Activated CD4-positive, alpha-beta T cell treated with anti-CD3 and anti-CD28 coated beads for 4 hours (primary cell): ENCODE measurements at regions not wholly inside any gene's neighbourhood (a gene's known extent, or its start where the extent isn't known, plus 50 kb on each side); places are given as distances from the start of the nearest gene placed in this dataset.
"Not testable (repeated sequence)": the region's sequence is repeated elsewhere in the genome, so short reads cannot be mapped to it uniquely, and the experiment has no call there.

Source experiments
- DNase-seq, 2 donors: peaks; one replicate each; pipeline ENCODE4 v3.0.0-alpha.2; 2020

- DNase-seq = no peak
Observed at GRCh38 chr15:93940226-93940625, 291.1 kb upstream of the MCTP2 start.

- DNase-seq = no peak
Observed at GRCh38 chr15:93932164-93932776, 299.1 kb upstream of the MCTP2 start.

DNA sequence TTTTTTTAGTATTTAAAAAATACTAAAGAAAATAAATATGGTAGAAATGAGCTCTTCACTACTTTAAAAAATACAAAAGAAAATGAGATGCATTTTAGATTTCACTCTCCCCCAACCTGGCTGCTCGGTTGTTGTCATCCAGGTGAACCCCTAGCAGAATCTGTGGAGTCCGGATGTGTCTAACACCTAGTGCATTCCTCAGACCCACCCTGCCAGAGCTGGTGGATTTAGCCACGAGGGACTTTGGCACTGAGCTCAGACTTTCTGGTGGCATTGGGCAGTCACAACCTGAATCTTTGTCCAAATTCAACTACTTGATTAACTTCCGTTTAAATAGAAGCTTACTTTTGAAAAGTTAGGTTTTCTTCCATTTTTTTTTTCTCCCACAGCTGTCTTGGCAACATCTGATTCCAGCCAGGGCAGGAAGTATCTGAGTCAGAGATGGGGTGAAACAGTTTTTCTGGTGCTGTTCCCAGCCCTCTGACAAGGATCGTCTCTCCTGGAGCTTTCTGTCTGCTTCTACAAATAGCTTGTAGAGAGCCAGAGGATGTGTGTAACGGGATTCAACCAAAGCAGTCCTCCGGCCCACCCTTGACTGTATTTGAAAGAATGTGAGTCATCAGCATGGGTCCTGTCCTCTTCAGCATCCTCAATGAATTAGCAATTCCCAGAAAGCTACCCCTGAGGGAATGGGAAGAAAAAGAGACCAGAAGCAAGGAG, 301.8 kb upstream of the MCTP2 start:
- no peak for DNase-seq

- no peak for DNase-seq
Observed at GRCh38 chr15:93920204-93920603, 311.2 kb upstream of the MCTP2 start.

DNA sequence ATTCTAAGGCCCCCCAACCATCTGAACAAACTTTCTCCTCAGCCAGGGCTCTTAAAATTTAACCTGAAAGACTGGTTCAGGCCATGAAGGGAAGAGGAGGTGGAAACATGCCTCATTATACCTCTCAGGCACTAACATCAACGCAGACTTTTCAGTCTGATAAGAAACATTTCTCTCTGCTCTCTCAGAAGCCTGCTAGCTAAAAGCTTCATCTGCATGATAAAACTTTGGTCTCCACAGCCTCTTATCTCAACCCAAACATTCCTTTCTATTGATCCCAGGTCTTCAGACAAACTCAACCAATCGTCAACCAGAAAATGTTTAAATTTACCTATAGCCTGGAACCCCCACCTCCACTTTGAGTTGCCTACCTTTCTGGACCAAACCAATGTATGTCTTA, 312.6 kb upstream of the MCTP2 start:
- DNase-seq = not testable (repeated sequence)

DNA sequence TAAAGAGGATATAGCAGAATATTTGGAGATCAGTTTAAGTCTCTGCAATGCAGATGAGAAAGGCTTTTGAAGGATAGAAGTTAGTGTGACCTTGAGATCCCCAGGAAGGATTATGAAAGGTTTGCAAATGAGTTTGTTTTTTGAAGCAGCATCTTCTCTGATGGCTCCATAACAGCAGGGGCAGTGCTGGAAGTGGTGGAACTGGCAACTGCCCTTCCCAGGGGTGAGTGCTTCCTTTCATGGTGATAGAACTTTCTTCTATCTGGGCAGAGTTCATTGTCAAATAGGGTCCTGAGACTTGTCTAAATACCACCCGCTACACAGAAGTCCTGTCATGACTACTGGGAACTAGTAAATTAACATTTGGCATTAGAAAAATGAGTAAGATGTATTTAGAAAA, 314.2 kb upstream of the MCTP2 start:
- no peak for DNase-seq

GRCh38 chr15:93913871-93914270, 317.5 kb upstream of the MCTP2 start:
- no peak for DNase-seq

DNA sequence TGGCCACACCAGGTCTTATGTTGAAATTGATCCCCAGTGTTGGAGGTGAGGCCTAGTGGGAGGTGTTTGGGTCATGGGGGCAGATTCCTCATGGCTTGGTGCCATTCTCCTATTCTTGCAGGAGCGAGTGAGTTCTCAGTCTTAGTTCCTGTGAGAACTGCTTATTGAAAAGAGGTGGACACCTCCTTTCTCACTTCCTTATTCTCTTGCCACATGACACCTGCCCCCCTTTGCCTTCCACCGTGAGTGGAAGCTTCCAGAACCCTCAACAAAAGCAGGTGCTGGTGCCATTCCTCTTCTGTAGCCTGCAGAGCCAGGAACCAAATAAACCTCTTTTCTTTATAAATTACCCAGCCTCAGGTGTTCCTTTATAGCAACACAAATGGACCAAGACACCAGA, 318.1 kb upstream of the MCTP2 start:
- DNase-seq = no peak

GRCh38 chr15:93900476-93901400, 330.6 kb upstream of the MCTP2 start:
- no peak for DNase-seq

DNA sequence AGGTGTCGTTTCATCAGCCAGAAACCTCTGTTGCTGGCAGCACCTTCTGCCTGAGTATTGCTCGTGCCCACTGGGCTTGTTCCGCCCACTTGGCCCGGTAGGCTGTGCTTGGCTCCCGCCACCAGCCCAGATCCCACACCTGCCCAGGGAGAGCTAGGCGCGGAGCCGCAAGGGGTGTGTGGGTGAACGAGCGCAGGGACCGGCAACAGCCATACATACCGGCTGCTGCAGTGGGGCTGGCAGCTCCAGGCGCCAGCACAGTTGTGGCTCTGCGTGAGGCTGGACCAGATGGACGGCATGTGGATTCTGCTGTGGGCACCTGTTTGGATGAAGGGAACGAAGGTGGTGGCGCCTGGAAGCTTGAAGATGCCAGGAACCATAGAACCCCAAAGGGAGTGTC, 331.5 kb upstream of the MCTP2 start:
- no peak for DNase-seq

- DNase-seq = no peak
Observed at GRCh38 chr15:93897377-93897776, 334.0 kb upstream of the MCTP2 start.

DNA sequence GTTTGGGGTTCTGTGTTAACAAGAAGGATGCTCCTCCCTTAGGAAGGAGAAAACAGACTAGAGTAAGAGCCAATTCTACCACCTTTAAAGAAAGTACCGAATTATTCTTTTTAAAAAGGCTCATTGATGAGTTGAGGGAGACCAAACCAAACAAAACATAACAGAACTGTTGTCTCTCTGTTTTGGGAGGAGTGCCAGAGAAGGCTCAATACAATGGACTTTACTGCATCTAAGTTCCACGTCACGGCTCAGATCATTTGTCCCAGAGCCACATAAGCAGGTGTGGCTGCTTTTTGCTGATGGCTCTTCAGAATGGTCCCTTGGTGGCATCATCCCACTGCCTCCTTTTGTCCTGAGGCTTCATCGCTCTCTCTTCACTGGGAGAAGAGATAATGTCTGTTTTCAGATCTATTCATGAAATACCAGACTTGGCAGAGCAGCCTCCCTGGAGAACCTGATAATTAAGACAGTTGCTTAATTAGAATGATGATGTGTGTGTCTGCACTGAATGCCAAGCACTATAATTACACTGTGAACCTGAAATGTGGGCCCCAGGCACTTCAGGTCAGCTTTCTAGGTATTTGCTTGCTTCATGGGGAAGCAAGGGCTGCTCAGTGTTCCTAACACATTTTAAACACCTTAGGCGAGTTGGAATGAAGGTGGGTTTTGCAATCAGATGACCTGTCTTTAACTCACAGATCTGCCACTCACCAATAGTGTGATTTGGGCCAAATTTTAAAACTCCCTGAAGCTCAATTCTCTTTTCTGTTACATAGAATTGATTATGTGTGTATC, 335.2 kb upstream of the MCTP2 start:
- DNase-seq = no peak

DNA sequence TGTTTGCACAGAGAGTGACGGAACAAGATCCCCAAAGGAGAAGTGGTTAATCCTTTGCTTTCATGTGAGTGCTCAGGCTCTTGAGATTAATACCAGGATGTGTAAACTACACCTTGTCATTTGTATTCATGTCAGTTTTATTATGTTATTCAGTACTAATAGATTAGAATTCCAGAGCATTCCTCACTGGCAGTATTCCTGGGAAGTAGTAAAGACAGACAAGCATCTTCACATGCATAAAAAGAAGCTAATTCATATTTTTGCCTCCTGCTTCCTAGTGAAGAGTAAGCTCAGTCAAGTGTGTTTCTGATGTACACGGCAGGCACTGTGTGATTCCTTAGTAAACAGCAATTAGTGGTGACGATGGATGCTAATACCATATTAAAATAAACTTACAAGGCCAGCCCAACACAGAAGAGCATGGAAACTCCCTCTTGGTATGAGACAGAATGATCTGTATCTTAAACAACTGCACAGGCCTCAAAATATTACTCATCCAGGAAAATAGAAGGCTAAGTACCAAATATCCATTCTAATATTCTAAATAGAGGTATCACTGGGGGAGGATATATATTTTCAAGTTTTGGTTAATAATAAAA, 336.8 kb upstream of the MCTP2 start:
- DNase-seq = no peak

DNA sequence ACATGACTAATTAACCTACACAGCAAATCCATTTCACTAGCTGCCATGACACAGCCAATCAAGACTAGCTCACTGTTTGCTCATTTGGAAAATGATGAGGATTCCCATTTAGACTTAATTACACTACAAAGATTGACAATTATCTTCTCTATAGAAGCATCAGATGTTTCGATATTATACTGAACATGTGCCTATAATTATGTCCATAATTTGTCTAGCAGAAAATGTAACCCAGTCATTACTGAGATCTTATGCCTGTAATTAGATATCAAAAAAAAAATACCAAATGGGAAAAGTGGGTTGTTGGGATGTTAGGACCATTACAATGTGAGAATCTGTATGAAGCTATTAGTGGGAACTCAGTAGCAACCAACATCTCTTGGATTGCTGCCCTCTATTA, 344.2 kb upstream of the MCTP2 start:
- no peak for DNase-seq

DNA sequence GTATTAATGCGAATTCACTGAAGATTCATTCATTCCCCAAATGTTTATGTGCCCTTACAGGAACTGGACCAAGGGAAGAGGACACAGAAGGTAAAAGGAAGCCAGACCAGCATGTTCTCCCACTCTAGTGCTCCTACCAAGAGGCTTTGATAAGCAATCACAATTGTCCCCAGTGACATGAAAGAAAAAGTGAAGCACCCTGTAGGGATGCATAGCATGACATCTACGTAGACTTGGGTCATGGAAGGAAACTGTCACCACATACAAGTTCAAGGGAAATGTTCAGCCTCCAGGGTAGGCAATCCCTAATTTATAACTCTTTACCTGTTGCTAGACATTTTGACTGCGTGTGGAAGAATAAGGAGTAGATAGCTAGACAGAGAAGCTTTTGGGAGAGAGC, 348.6 kb upstream of the MCTP2 start:
- no peak for DNase-seq

DNA sequence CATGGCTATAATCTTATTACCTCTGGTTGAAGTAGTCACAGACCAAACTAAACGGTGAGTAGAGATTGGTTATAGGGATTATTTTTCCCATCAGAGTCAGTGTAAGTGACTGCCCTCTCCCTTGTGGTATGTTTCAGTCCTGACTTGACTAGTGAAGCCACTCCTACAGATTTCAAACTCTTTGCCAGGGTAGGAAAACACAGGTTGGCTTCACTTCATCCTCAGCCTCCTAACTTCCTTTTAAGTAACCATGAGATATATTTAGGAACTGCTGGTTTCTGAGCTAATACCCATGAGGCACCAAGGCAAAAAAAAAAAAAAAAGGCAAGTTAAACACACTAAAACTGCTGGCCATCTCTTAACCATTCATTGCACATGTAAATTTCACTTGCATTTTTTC, 349.2 kb upstream of the MCTP2 start:
- DNase-seq = no peak

GRCh38 chr15:93881310-93881709, 350.1 kb upstream of the MCTP2 start:
- DNase-seq = no peak

GRCh38 chr15:93880358-93880757, 351.0 kb upstream of the MCTP2 start:
- DNase-seq = no peak

DNA sequence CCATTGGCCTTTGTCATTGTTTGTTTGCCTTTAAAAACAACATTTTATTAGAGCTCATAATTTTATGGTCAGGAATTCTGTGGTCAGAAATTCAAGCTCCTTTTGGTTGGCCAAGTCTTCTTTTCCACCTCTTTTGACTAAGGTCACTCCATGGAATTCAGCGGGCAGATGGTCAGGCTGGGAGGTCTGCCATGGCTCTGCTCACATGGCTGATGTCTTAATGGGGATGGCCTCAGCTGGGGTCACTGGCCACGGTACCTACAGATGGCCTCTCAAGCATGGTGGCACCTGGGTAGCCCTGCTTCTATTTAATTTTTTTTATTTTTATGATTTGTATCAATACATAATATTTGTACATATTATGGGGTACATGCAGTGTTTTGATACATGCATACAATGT, 360.8 kb upstream of the MCTP2 start:
- no peak for DNase-seq

GRCh38 chr15:93866948-93867347, 364.4 kb upstream of the MCTP2 start:
- DNase-seq = no peak

DNA sequence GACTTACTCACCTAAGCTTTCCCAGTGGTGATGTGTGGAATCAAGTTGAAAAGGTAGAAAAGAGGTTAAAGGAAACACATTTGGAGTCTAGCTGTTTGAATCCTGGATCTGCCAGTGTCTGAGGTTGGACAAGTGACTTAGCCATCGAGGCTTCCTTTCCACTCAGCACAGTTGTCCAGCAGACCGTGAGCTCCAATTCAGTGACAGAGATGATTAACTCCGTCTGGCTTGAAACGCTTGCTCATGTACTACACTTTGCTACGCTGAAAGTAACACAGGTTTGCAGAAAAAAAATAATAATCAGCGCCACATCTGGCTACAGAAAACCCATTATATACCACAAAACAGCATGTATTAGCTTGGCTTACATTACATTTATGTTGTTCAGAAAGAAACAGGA, 364.9 kb upstream of the MCTP2 start:
- DNase-seq = no peak

DNA sequence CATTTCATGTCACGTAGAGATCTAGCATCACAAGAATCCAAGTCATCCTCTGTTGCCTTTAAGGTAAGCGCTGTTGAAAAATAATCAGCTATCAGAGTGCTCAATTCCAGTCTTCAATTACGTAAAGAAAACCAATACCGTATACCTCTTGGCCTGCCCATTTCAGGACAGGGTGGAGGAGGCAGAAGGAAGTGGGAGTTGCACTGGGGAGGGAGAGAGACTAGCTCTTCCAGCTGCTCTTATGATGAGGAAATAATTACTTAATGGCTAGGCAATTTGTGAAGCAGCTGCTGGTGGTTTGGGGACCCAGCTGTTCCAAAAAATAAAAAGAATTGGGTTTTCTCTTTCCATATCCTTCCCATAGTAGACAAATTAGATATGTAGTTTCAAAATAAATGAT, 365.8 kb upstream of the MCTP2 start:
- DNase-seq = no peak

GRCh38 chr15:93862791-93863190, 368.6 kb upstream of the MCTP2 start:
- no peak for DNase-seq
